CD14-positive monocyte (primary cell): ENCODE measurements at regions not wholly inside any gene's neighbourhood (a gene's known extent, or its start where the extent isn't known, plus 50 kb on each side); places are given as distances from the start of the nearest gene placed in this dataset.
"Not testable (repeated sequence)": the region's sequence is repeated elsewhere in the genome, so short reads cannot be mapped to it uniquely, and the experiment has no call there.

Source experiments
- DNase-seq, 3 donors: peaks; one replicate each; pipeline ENCODE4 v3.0.0-alpha.2; 2011 to 2022
- H2AFZ ChIP-seq: 2 replicates; pipeline ENCODE4 v1.6.0; 2012; ENCODE audit warnings: mild to moderate bottlenecking, low read depth, low read length, inconsistent platforms; ENCODE audit not compliant: insufficient read depth, poor library complexity, severe bottlenecking
- H3K27ac ChIP-seq, 2 donors: 1 replicate in 1 of 2; 2 replicates in 1 of 2; pipeline ENCODE4 v1.5.1; 2012 to 2013; ENCODE audit warnings: low read length in 2 of 2, control low read depth in 1 of 2, inconsistent platforms in 1 of 2, low read depth in 1 of 2, mild to moderate bottlenecking in 1 of 2
- H3K27me3 ChIP-seq, 2 donors: one replicate each; pipeline versions ENCODE4 v1.6.0 to v1.6.1; 2011 to 2013; ENCODE audit warnings: low read length in 2 of 2; ENCODE audit not compliant: control insufficient read depth in 2 of 2, insufficient read depth in 2 of 2
- H3K36me3 ChIP-seq, 2 donors: replicated peaks in 1 of 2; 1 replicate in 1 of 2; 2 replicates in 1 of 2; pipeline versions ENCODE4 v1.5.1 to v1.6.1; 2012 to 2013; ENCODE audit warnings: low read length in 2 of 2, control low read depth in 1 of 2, inconsistent platforms in 1 of 2, mild to moderate bottlenecking in 1 of 2; ENCODE audit not compliant: insufficient read depth in 2 of 2, control insufficient read depth in 1 of 2
- H3K4me1 ChIP-seq, 2 donors: 1 replicate in 1 of 2; 2 replicates in 1 of 2; pipeline versions ENCODE4 v1.5.1 to v1.6.1; 2012 to 2013; ENCODE audit warnings: low read length in 2 of 2, control low read depth in 1 of 2, inconsistent platforms in 1 of 2, mild to moderate bottlenecking in 1 of 2, moderate library complexity in 1 of 2; ENCODE audit not compliant: insufficient read depth in 2 of 2, control insufficient read depth in 1 of 2
- H3K4me2 ChIP-seq: replicated peaks from 2 replicates; pipeline ENCODE3; 2012; ENCODE audit warnings: low read length, moderate library complexity, mild to moderate bottlenecking; ENCODE audit not compliant: poor library complexity, severe bottlenecking; ENCODE audit errors: extremely low read depth
- H3K4me3 ChIP-seq, 3 experiments: fragments of 200-600 bp in 1 of 3; sonication (generic) in 1 of 3; replicated peaks in 1 of 3; 1 replicate in 2 of 3; 2 replicates in 1 of 3; pipeline ENCODE4 v1.5.1; 2011 to 2013; ENCODE audit warnings: low read length in 3 of 3, mild to moderate bottlenecking in 3 of 3, control low read depth in 2 of 3, low read depth in 2 of 3, inconsistent platforms in 1 of 3, moderate library complexity in 1 of 3
- H3K79me2 ChIP-seq: 2 replicates; pipeline ENCODE4 v1.6.0; 2012; ENCODE audit warnings: mild to moderate bottlenecking, control low read depth, inconsistent platforms, low read length, moderate library complexity; ENCODE audit not compliant: insufficient read depth
- H3K9ac ChIP-seq: 2 replicates; pipeline ENCODE4 v1.6.0; 2017; ENCODE audit warnings: low read length, mild to moderate bottlenecking; ENCODE audit not compliant: insufficient read depth, poor library complexity, severe bottlenecking
- H3K9me3 ChIP-seq, 2 donors: replicated peaks in 1 of 2; 1 replicate in 1 of 2; 2 replicates in 1 of 2; pipeline versions ENCODE4 v1.5.1 to v1.6.1; 2012 to 2013; ENCODE audit warnings: low read length in 2 of 2, control low read depth in 1 of 2; ENCODE audit not compliant: control insufficient read depth in 1 of 2, insufficient read depth in 1 of 2
- H4K20me1 ChIP-seq: 2 replicates; pipeline ENCODE4 v1.6.0; 2012; ENCODE audit warnings: mild to moderate bottlenecking, low read length, control low read depth, moderate library complexity; ENCODE audit not compliant: insufficient read depth
- H3K27ac Mint-ChIP-seq, 7 donors: one replicate each; pipeline ENCODE4 v1.8.0; 2020; ENCODE audit warnings: mild to moderate bottlenecking in 7 of 7, mixed read lengths in 7 of 7, moderate library complexity in 6 of 7, inconsistent platforms in 2 of 7
- H3K27me3 Mint-ChIP-seq, 3 donors: one replicate each; pipeline ENCODE4 v1.8.0; 2021 to 2022; ENCODE audit warnings: low read depth in 3 of 3, mild to moderate bottlenecking in 3 of 3, mixed read lengths in 3 of 3, moderate library complexity in 3 of 3, inconsistent platforms in 1 of 3
- H3K36me3 Mint-ChIP-seq, 2 donors: one replicate each; pipeline ENCODE4 v1.8.0; 2020; ENCODE audit warnings: mixed read lengths in 2 of 2, inconsistent platforms in 1 of 2, mild to moderate bottlenecking in 1 of 2
- H3K4me1 Mint-ChIP-seq: one replicate; pipeline ENCODE4 v1.8.0; 2020; ENCODE audit warnings: mild to moderate bottlenecking, mixed read lengths
- H3K4me3 Mint-ChIP-seq, 2 donors: one replicate each; pipeline ENCODE4 v1.8.0; 2020; ENCODE audit warnings: mild to moderate bottlenecking in 2 of 2, mixed read lengths in 2 of 2, moderate library complexity in 1 of 2
- H3K9me3 Mint-ChIP-seq, 7 donors: one replicate each; pipeline ENCODE4 v1.8.0; 2020 to 2022; ENCODE audit warnings: mixed read lengths in 7 of 7, mild to moderate bottlenecking in 6 of 7, moderate library complexity in 6 of 7, inconsistent platforms in 2 of 7
- CTCF ChIP-seq: fragments of 200-600 bp; IDR thresholded peaks from one replicate; pipeline ENCODE4 v1.8.0; 2022; ENCODE audit warnings: antibody characterized with exemption, mild to moderate bottlenecking
- WGBS: methylation state at CpG from one replicate; pipeline ENCODE4 v1.1.5; 2013; ENCODE audit warnings: missing lambda C conversion rate; ENCODE audit not compliant: insufficient coverage; 5-methylcytosine and 5-hydroxymethylcytosine counted together
- intact Hi-C, 2 donors: fragments of 100-400 bp; cut with micrococcal nuclease; formaldehyde crosslinking; loops; one replicate each; pipeline versions ENCODE4 v1.15.0 to v1.15.1; 2023

- H3K4me2 ChIP-seq, H3K27ac ChIP-seq, H3K4me1 Mint-ChIP-seq, H3K4me1 ChIP-seq, H2AFZ ChIP-seq, H3K27me3 ChIP-seq, H3K9ac ChIP-seq, H3K27me3 Mint-ChIP-seq, H3K9me3 ChIP-seq, H3K4me3 Mint-ChIP-seq, H3K27ac Mint-ChIP-seq, H3K4me3 ChIP-seq, H3K79me2 ChIP-seq, H3K36me3 ChIP-seq, H4K20me1 ChIP-seq, intact Hi-C loops, DNase-seq, H3K36me3 Mint-ChIP-seq: not testable (repeated sequence)
- no CpG with 5 or more reads among the region's 4 CpGs for WGBS
- H3K9me3 Mint-ChIP-seq = peaks cover 0 to 11% (median 9%) of the 10 kb centered on the region in 7 donors
These were observed 456.0 kb downstream of the SEMA3D start for GRCh38 chr7:84730864-84731263.

GRCh38 chr7:84729284-84729683 is 457.6 kb downstream of the SEMA3D start:
- H3K9me3 ChIP-seq = peaks cover 3 to 6% of the 10 kb centered on the region in 2 donors
- no peak for TF ChIP-seq CTCF
- H3K4me3 ChIP-seq = no peak overlapping the region
- Mint-ChIP-seq H3K27me3 (peaks cover 0 to 2% (median 0%) of the 10 kb centered on the region in 3 donors), H3K36me3 (no peaks in the 10 kb centered on the region), H3K4me1 (no peaks in the 10 kb centered on the region), H3K27ac (no peak overlapping the region), H3K9me3 (peaks cover 0 to 19% (median 8%) of the 10 kb centered on the region in 7 donors), H3K4me3 (no peak overlapping the region)
- H2AFZ ChIP-seq = no peak overlapping the region
- no peak overlapping the region for H3K27ac ChIP-seq
- no peak overlapping the region for H3K9ac ChIP-seq
- no peaks in the 10 kb centered on the region for H3K79me2 ChIP-seq
- no peak overlapping the region for H3K4me2 ChIP-seq
- intact Hi-C loops = no loop called here
- no peaks in the 10 kb centered on the region for H4K20me1 ChIP-seq
- no peaks in the 10 kb centered on the region for H3K27me3 ChIP-seq
- no peaks in the 10 kb centered on the region for H3K36me3 ChIP-seq
- H3K4me1 ChIP-seq = no peaks in the 10 kb centered on the region
- WGBS = no CpG with 5 or more reads among the region's 1 CpG
- DNase-seq = no peak
